Uterus (tissue), 3 donors: ENCODE measurements at regions not wholly inside any gene's neighbourhood (a gene's known extent, or its start where the extent isn't known, plus 50 kb on each side); places are given as distances from the start of the nearest gene placed in this dataset.
"Not testable (repeated sequence)": the region's sequence is repeated elsewhere in the genome, so short reads cannot be mapped to it uniquely, and the experiment has no call there.

Experiments
- DNase-seq, 2 donors: peaks; one replicate each; pipeline ENCODE4 v3.0.0-alpha.2; 2019 to 2020
- H3K27ac ChIP-seq, 2 donors: fragments of 200-600 bp; sonication (generic); 1 replicate in 1 of 2; 2 replicates in 1 of 2; pipeline ENCODE4 v1.5.1; 2016 to 2018
- H3K27me3 ChIP-seq, 2 donors: fragments of 200-600 bp; sonication (generic); one replicate each; pipeline ENCODE4 v1.5.1; 2018 to 2019; ENCODE audit warnings: control low read depth in 1 of 2
- H3K36me3 ChIP-seq, 2 donors: fragments of 200-600 bp; sonication (generic); one replicate each; pipeline ENCODE4 v1.5.1; 2019; ENCODE audit warnings: control low read depth in 1 of 2
- H3K4me1 ChIP-seq, 2 donors: fragments of 200-600 bp; sonication (generic); one replicate each; pipeline ENCODE4 v1.5.1; 2018 to 2019; ENCODE audit warnings: control low read depth in 1 of 2
- H3K4me3 ChIP-seq, 2 donors: fragments of 200-600 bp; sonication (generic); 1 replicate in 1 of 2; 2 replicates in 1 of 2; pipeline ENCODE4 v1.5.1; 2018 to 2019; ENCODE audit warnings: mild to moderate bottlenecking in 1 of 2
- H3K9me3 ChIP-seq, 2 donors: fragments of 200-600 bp; sonication (generic); one replicate each; pipeline ENCODE4 v1.5.1; 2019; ENCODE audit warnings: control low read depth in 1 of 2
- CTCF ChIP-seq, 4 experiments: fragments of 200-600 bp in 2 of 4; fragments of 450-650 bp in 2 of 4; sonication (generic) in 2 of 4; IDR thresholded peaks; one replicate each; pipeline ENCODE4 v1.5.1; 2016 to 2019; ENCODE audit warnings: antibody characterized with exemption in 4 of 4, mild to moderate bottlenecking in 2 of 4, moderate library complexity in 1 of 4
- POLR2A ChIP-seq, 2 donors: fragments of 450-650 bp; IDR thresholded peaks; one replicate each; pipeline ENCODE4 v1.6.1; 2016; ENCODE audit warnings: antibody characterized with exemption in 2 of 2, mild to moderate bottlenecking in 1 of 2, moderate library complexity in 1 of 2
- intact Hi-C: fragments of 100-400 bp; cut with DNase I; formaldehyde crosslinking; loops from one replicate; pipeline ENCODE4 v1.15.1; 2023; ENCODE audit warnings: low total_unique reads
- donor health status: DM: yes; HTN: yes; CAD: no.

- intact Hi-C loops = no loop called here
- Histone ChIP-seq H3K27ac (no peak overlapping the region), H3K27me3 (no peaks in the 10 kb centered on the region), H3K4me3 (no peak overlapping the region), H3K9me3 (no peaks in the 10 kb centered on the region), H3K4me1 (no peaks in the 10 kb centered on the region), H3K36me3 (no peaks in the 10 kb centered on the region)
- DNase-seq = no peak
- TF ChIP-seq POLR2A (IDR thresholded peaks at IDR 0.05) (no peak), CTCF (IDR thresholded peaks at IDR 0.05) (no peak)
These were observed 250.7 kb upstream of the ZFP42 start for GRCh38 chr4:187744911-187745310.

GRCh38 chr4:187750652-187751051, 244.9 kb upstream of the ZFP42 start:
- H3K9me3 ChIP-seq, DNase-seq, H3K27ac ChIP-seq, intact Hi-C loops, H3K4me1 ChIP-seq, H3K36me3 ChIP-seq, H3K4me3 ChIP-seq, H3K27me3 ChIP-seq: not testable (repeated sequence)

- H3K4me3 ChIP-seq = no peak overlapping the region
- TF ChIP-seq CTCF (IDR thresholded peaks at IDR 0.05) (no peak), POLR2A (IDR thresholded peaks at IDR 0.05) (no peak)
- H3K9me3 ChIP-seq = no peaks in the 10 kb centered on the region
- H3K36me3 ChIP-seq = no peaks in the 10 kb centered on the region
- intact Hi-C loops = no loop called here
- no peak overlapping the region for H3K27ac ChIP-seq
- H3K27me3 ChIP-seq = no peaks in the 10 kb centered on the region
- DNase-seq = no peak
- H3K4me1 ChIP-seq = no peaks in the 10 kb centered on the region
These were observed 228.4 kb upstream of the ZFP42 start for GRCh38 chr4:187767158-187767557.

- no peaks in the 10 kb centered on the region for H3K27me3 ChIP-seq
- H3K4me3 ChIP-seq = no peak overlapping the region
- no peaks in the 10 kb centered on the region for H3K36me3 ChIP-seq
- TF ChIP-seq POLR2A (IDR thresholded peaks at IDR 0.05) = no peak
- no peaks in the 10 kb centered on the region for H3K4me1 ChIP-seq
- no peak for DNase-seq
- intact Hi-C loops = no loop called here
- no peak overlapping the region for H3K27ac ChIP-seq
- H3K9me3 ChIP-seq = no peaks in the 10 kb centered on the region
These were observed 227.9 kb upstream of the ZFP42 start for GRCh38 chr4:187767687-187768086.

GRCh38 chr4:187770345-187770744, 225.2 kb upstream of the ZFP42 start:
- DNase-seq = no peak
- no peak overlapping the region for H3K4me3 ChIP-seq

GRCh38 chr4:187777954-187778353, 217.6 kb upstream of the ZFP42 start:
- TF ChIP-seq POLR2A (IDR thresholded peaks at IDR 0.05) = no peak
- no peak for TF ChIP-seq CTCF (IDR thresholded peaks at IDR 0.05)
- Histone ChIP-seq H3K36me3 (no peaks in the 10 kb centered on the region), H3K9me3 (no peaks in the 10 kb centered on the region), H3K4me1 (no peaks in the 10 kb centered on the region), H3K27ac (no peak overlapping the region), H3K27me3 (no peaks in the 10 kb centered on the region), H3K4me3 (no peak overlapping the region)
- no peak for DNase-seq
- intact Hi-C loops = no loop called here

More at GRCh38 chr4:187770345-187770744, 225.2 kb upstream of the ZFP42 start:
- H3K27ac ChIP-seq = no peak overlapping the region
- no peaks in the 10 kb centered on the region for H3K4me1 ChIP-seq
- no peaks in the 10 kb centered on the region for H3K27me3 ChIP-seq
- no peaks in the 10 kb centered on the region for H3K36me3 ChIP-seq
- intact Hi-C loops = no loop called here
- no peak for TF ChIP-seq CTCF (IDR thresholded peaks at IDR 0.05)
- TF ChIP-seq POLR2A (IDR thresholded peaks at IDR 0.05) = no peak
- H3K9me3 ChIP-seq = no peaks in the 10 kb centered on the region
